ENCODE measurements at regions not wholly inside any gene's neighbourhood (a gene's known extent, or its start where the extent isn't known, plus 50 kb on each side); places are given as distances from the start of the nearest gene placed in this dataset.

DNA sequence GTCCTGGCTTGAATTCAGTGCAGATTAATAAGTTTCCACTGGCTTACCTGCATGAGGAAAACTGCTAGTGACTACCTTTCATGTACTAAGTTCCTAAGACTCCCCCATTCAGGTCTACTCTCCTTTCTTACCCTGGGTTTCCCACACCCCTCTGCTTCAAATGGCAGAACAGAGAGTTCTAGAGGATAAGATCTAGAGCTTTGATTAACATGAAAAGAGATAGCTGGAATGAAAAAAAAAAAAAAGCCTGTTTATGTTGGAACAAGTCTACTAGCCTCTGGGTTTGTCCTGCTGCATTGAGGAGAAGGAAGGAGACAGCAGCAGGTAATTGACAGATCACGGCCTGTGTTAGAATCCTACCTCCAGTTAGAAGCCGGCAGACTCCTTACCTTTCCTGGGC lies 201.4 kb upstream of the SOX4 start:
- TF ChIP-seq, protein P1, sequence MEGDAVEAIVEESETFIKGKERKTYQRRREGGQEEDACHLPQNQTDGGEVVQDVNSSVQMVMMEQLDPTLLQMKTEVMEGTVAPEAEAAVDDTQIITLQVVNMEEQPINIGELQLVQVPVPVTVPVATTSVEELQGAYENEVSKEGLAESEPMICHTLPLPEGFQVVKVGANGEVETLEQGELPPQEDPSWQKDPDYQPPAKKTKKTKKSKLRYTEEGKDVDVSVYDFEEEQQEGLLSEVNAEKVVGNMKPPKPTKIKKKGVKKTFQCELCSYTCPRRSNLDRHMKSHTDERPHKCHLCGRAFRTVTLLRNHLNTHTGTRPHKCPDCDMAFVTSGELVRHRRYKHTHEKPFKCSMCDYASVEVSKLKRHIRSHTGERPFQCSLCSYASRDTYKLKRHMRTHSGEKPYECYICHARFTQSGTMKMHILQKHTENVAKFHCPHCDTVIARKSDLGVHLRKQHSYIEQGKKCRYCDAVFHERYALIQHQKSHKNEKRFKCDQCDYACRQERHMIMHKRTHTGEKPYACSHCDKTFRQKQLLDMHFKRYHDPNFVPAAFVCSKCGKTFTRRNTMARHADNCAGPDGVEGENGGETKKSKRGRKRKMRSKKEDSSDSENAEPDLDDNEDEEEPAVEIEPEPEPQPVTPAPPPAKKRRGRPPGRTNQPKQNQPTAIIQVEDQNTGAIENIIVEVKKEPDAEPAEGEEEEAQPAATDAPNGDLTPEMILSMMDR (IDR thresholded peaks at IDR 0.05), result no peak
- no peak for TF ChIP-seq POLR2A (IDR thresholded peaks at IDR 0.05)
